Heart right ventricle (tissue), 16 donors: ENCODE measurements at regions not wholly inside any gene's neighbourhood (a gene's known extent, or its start where the extent isn't known, plus 50 kb on each side); places are given as distances from the start of the nearest gene placed in this dataset.

ENCODE experiments used
- ATAC-seq, 8 donors: fragments of 200-7000 bp; cut with Tn5 transposase; one replicate each; pipeline ENCODE4 v1.9.1; 2020; ENCODE audit warnings: mild to moderate bottlenecking in 8 of 8, moderate library complexity in 8 of 8, moderate number of reproducible peaks in 1 of 8
- DNase-seq, 2 donors: peaks; one replicate each; pipeline ENCODE4 v3.0.0-alpha.2; 2020
- H3K27ac ChIP-seq, 10 donors: fragments of 200-600 bp; sonication (generic) in 2 of 10; one replicate each; pipeline versions ENCODE4 v1.5.0 to v1.8.0; 2020 to 2022; ENCODE audit warnings: mild to moderate bottlenecking in 3 of 10
- H3K27me3 ChIP-seq, 7 donors: fragments of 200-600 bp; one replicate each; pipeline ENCODE4 v1.8.0; 2021 to 2022; ENCODE audit warnings: mild to moderate bottlenecking in 2 of 7
- H3K36me3 ChIP-seq, 9 donors: fragments of 200-600 bp; sonication (generic) in 1 of 9; one replicate each; pipeline versions ENCODE4 v1.5.0 to v1.8.0; 2020 to 2022; ENCODE audit warnings: mild to moderate bottlenecking in 2 of 9
- H3K4me1 ChIP-seq, 9 donors: fragments of 200-600 bp; sonication (generic) in 1 of 9; one replicate each; pipeline versions ENCODE4 v1.5.0 to v1.8.0; 2020 to 2022; ENCODE audit warnings: mild to moderate bottlenecking in 4 of 9
- H3K4me3 ChIP-seq, 10 donors: fragments of 200-600 bp; sonication (generic) in 2 of 10; one replicate each; pipeline versions ENCODE4 v1.5.0 to v1.8.0; 2020 to 2022; ENCODE audit warnings: mild to moderate bottlenecking in 7 of 10, moderate library complexity in 2 of 10
- H3K9me3 ChIP-seq, 11 donors: fragments of 200-600 bp in 10 of 11; sonication (generic) in 2 of 11; one replicate each; pipeline versions ENCODE4 v1.5.0 to v1.8.0; 2013 to 2022; ENCODE audit warnings: mild to moderate bottlenecking in 2 of 11, control low read depth in 1 of 11, moderate library complexity in 1 of 11
- CTCF ChIP-seq, 9 donors: fragments of 200-600 bp; sonication (generic) in 2 of 9; IDR thresholded peaks; one replicate each; pipeline versions ENCODE4 v1.5.0 to v1.8.0; 2021 to 2022; ENCODE audit warnings: antibody characterized with exemption in 9 of 9, mild to moderate bottlenecking in 5 of 9, moderate library complexity in 1 of 9
- WGBS, 2 donors: extraction: QIAGEN DNeasy Blood & Tissue Kit; methylation state at CpG; one replicate each; pipeline ENCODE4 v1.1.7; 2013; ENCODE audit warnings: inconsistent platforms in 1 of 2; 5-methylcytosine and 5-hydroxymethylcytosine counted together
- intact Hi-C, 10 donors: fragments of 100-400 bp; cut with DNase I; formaldehyde crosslinking; loops; one replicate each; pipeline versions ENCODE4 v1.11.1 to v1.14.2; 2022
- donor health status: Arrhythmogenic right ventricular cardiomyopathy.
- donor health status: ischemic (EF 13 %, LVEDD 7.1; RV severe dilation, severe dysfunction).
- donor health status: healthy with polysubstance abuse.
- donor health status: DM: no; HTN: yes; CAD: no.
- donor health status: DM: no; HTN: no; CAD: no.
- donor health status: ischemic (EF 25% LVEDD 6.9; RV normal size, moderate dysfunction).
- donor health status: ischemic (EF 25% LVEDD 5.7; RV mildly dilated, moderate dysfunction).
- donor health status: healthy.
- donor health status: DM: yes; HTN: yes; CAD: no.
- donor health status: Ischemic cardiomyopathy.
- donor health status: ischemic (EF 35%, LVEDD 5.7; RV mildly dilated, moderate dysfunction).
- donor health status: nonischemic (EF 11% LVEDD 7.7; RV severe dilation, severe dysfunction).
- donor health status: DM: yes; HTN: yes; CAD: no.
- donor health status: PGD.
- donor health status: ischemic (EF 29% LVEDD 5.4; RV normal size, mild dysfunction).
- donor health status: nonischemic (EF 23%, LVEDD 6.1; RV moderate dilation, normal function).

DNA sequence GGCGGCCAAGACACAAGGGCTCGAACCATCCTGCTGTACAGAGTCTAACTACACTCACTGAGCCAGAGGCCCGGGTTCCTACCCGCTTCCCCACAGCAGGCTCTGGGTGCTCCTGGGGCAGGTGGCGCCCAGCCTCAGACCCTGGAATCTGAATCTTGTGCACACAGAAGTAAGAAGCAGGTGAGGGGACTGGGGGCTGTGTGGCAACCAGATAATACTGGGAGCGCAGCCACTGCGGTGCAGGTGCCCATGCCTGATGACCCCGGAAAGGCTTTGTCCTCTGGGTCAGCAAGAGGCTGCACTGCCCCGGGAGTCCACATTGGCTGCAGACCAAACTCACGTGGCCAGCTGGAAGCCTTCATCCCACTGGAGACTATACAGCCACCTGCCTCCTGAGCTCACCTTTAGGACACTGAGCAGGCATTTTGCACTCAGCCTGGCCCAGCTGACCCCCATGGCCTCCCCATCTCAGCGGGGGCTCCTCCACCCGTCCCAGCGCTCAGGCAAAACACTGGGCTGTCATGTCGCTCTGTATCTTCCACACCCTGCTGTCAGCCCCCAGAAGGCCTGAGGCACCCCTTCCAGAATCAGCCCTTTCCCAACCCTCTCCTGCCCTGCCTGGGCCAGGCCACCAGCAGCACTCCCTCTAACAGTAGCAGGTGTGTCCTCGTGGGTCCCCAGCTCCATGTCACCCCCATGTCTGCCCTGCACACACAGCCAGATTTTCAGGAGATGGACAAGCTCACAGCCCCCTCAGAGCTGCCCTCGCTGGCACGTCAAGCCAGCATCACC is 101.0 kb upstream of the IQSEC1 start:
- 84 to 88% methylated on average over 16 to 17 of the region's 17 CpGs for WGBS, 2 donors
- intact Hi-C loops, result no loop called here
- no peak for DNase-seq
- Histone ChIP-seq H3K27me3 (peaks cover 0 to 7% (median 0%) of the 10 kb centered on the region in 7 donors), H3K27ac (no peak overlapping the region), H3K4me3 (no peak overlapping the region), H3K4me1 (no peaks in the 10 kb centered on the region), H3K9me3 (peaks cover 0 to 17% (median 9%) of the 10 kb centered on the region in 11 donors), H3K36me3 (no peaks in the 10 kb centered on the region)
- ATAC-seq, result no peak
- TF ChIP-seq CTCF (IDR thresholded peaks at IDR 0.05), result no peak

DNA sequence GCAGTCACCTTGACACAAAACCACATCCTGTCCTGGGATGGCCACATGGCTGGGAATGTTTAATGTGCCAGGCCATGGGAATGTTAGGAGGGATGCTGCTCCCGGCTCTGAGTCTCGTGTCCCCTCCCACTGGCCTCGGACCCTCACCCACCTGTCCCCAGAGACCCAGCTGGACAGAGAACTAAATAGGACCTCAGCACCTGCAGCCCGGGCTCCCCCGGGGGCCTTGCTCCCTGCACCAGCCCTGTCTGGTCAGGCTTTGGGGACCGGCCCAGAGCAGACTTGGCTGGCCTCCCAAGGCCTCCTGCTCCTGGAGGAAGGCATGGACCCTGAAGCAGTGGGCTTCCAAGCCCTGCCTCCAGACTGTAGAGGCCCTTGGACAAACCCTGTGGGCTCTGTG is 100.0 kb upstream of the IQSEC1 start:
- WGBS, 2 donors, result 69% methylated on average over 6 of the region's 6 CpGs
- ATAC-seq, result no peak

DNA sequence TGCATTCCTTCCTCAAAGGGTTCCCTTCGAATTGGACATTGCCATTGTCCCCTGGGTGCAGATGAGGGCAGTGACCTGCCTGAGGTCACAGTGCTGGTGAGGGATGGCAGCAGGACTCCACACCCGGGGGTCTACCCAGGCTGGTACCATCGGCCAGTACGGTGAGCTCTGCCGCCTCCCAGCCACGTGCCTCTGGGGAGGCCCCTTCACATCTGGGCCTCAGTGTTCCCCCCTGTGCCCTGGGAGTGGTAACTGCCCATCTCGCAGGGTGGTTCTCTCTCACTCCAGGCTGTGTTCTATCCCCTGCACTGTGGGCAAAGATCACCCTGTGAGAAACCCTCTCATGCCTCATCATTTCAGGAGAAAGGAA is 99.4 kb upstream of the IQSEC1 start:
- H3K36me3 ChIP-seq, result no peaks in the 10 kb centered on the region
- DNase-seq, result no peak
- no peak for ATAC-seq
- H3K27ac ChIP-seq, result no peak overlapping the region
- no peak overlapping the region for H3K4me3 ChIP-seq
- 86 to 88% methylated on average over 7 of the region's 7 CpGs for WGBS, 2 donors
- no peak for TF ChIP-seq CTCF (IDR thresholded peaks at IDR 0.05)
- peaks cover 0 to 7% (median 0%) of the 10 kb centered on the region in 7 donors for H3K27me3 ChIP-seq
- intact Hi-C loops, result no loop called here
- H3K4me1 ChIP-seq, result no peaks in the 10 kb centered on the region
- H3K9me3 ChIP-seq, result peaks cover 0 to 7% (median 0%) of the 10 kb centered on the region in 11 donors

More for the DNA sequence above, 100.0 kb upstream of the IQSEC1 start:
- no peak for DNase-seq
- H3K27ac ChIP-seq, result no peak overlapping the region
- intact Hi-C loops, result no loop called here
- H3K4me1 ChIP-seq, result no peaks in the 10 kb centered on the region
- H3K36me3 ChIP-seq, result no peaks in the 10 kb centered on the region
- H3K9me3 ChIP-seq, result peaks cover 0 to 8% (median 0%) of the 10 kb centered on the region in 11 donors
- peaks cover 0 to 7% (median 0%) of the 10 kb centered on the region in 7 donors for H3K27me3 ChIP-seq
- no peak for TF ChIP-seq CTCF (IDR thresholded peaks at IDR 0.05)
- H3K4me3 ChIP-seq, result no peak overlapping the region

DNA sequence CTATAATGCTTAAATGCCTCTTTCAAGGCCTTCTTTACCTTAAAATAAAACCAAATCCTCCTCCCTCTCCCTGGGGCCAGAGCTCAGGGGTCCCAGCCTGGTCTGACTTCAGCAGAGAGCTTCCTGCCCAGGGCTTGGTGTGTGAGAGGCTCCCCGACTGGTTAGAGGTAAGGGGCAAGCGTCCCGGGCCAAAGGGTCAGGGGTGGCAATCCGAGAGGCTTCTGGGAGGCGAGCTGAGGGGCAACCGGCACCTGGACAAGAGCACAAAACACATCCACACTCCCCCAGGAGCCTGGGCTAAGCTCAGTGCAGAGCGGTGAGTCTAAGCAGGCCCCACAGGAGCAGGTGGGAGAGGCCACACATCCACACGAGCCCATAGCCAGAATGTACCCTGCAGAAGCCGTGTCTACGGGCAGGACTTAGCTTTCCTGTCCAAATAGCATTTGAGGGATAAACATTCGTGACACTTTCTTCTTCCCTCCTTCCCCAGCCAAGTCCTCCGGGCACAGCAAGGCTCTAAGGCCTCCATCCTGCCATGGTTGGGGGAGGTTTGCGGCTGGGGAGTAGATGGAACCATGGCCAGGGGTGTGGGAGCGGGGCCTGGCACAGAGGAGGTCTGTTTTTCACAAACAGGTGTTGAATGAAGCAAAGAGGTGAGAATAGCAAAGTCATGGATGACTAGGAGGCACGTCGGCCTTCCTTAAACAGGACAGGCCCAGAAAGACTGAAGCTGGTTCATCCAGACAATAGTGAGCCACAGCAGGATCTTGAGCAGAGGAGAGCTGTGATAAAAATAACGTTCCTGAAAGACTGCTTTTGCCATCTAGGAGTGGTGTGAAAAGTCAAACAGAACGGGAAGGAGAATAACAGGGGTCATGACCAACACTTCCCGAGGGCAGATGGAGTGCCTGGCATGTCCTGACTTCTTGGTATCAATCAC is 98.7 kb upstream of the IQSEC1 start:
- H3K9me3 ChIP-seq, result peaks cover 0 to 7% (median 0%) of the 10 kb centered on the region in 11 donors
- DNase-seq (no peak), ATAC-seq (no peak)
- no peak for TF ChIP-seq CTCF (IDR thresholded peaks at IDR 0.05)
- H3K4me1 ChIP-seq, result no peaks in the 10 kb centered on the region
- H3K36me3 ChIP-seq, result no peaks in the 10 kb centered on the region
- 81 to 82% methylated on average over 19 of the region's 19 CpGs for WGBS, 2 donors
- peaks cover 0 to 7% (median 0%) of the 10 kb centered on the region in 7 donors for H3K27me3 ChIP-seq
- H3K27ac ChIP-seq, result no peak overlapping the region
- intact Hi-C loops, result no loop called here
- H3K4me3 ChIP-seq, result no peak overlapping the region
